GM21737 (cell line): ENCODE measurements at regions not wholly inside any gene's neighbourhood (a gene's known extent, or its start where the extent isn't known, plus 50 kb on each side); places are given as distances from the start of the nearest gene placed in this dataset.

Experiments
- ATAC-seq: cut with Tn5 transposase; IDR thresholded peaks from one replicate; pipeline ENCODE4 v1.9.1; 2021; ENCODE audit warnings: mild to moderate bottlenecking, moderate library complexity; ENCODE audit not compliant: unreplicated experiment

DNA sequence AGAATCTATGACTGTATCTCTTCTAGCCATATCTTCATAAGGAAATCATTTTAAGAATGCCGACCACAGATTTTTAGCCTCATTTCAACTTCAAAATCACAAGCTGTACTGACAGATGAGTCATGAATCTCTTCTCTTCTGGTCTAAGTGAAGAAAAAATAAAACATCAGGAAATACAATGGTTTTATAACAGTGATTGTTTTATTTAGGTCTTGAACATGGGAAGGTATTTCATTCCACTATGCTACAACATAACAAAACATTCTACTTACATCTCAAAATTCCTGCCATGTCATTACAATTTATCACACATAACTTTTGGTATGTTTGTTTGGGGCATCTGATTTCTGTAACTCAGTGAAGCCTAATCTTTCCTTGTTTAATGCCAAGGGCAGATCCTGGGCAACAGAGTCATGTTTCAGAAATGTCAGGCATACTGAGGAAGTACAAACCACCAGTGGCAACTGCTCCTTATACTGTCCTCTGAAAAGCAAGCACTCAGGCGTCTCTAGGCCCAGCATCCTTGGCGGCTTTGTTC is 325.0 kb downstream of the PDHA2 start:
- ATAC-seq, result no peak

DNA sequence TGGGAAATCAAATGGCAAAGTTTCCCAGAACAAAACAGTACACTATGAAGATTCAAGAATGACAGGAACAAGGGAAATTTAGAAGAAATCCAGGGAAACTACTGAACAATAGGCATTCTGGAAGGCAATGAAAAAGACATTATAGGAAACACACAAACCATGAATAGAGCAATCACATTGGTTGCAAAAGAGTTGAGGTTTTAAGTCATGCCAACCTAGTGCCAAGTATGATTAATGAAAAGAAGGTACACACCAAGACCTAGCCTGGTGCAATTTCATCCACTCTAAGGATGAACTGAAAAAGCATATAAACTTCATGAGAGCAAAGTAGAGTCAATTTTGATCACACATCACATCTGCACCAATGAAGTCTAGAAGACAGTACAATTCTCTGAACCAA is 326.9 kb downstream of the PDHA2 start:
- no peak for ATAC-seq

- no peak for ATAC-seq
These were observed 330.3 kb downstream of the PDHA2 start for GRCh38 chr4:96170198-96170597.

- ATAC-seq, result no peak
These were observed 333.9 kb downstream of the PDHA2 start for GRCh38 chr4:96173756-96174155.

DNA sequence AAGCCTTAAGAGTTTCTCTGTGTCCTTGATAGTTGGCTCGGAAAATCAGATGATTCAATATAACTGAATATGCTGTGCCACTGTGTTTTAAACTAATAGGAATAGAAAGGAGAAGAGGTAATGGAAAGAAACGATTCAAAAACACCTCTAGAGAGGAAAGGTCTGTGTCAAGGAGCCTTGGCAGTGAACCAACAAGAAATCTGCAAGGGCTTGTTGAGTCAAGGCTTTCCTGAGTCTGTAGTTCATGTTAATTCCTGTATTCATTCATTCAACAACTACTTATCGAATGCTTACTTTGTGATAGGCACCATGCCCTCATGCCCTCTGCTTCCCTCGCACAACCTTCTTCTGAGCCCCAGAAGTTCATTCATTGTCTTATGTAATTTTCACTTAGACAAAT is 336.0 kb downstream of the PDHA2 start:
- no peak for ATAC-seq

DNA sequence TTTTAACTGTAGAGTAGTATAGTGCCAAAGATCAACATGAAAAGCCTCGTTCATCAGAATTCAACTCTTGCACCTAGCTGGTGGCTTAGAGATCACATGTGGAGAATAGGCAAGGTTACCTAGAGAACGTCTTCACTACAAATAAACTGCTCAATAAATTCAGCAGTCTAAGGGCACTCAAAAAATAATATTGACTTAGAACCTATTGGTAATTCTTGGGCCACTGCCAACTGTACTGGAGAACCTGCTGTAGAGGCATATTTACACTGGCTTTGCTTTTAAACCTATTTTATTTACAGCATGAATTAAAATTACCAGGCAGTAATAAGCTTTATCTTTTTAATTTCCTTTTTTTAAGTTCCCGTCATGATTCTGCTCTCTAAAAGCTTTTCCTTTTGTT is 343.7 kb downstream of the PDHA2 start:
- no peak for ATAC-seq

GRCh38 chr4:96186593-96186992 is 346.7 kb downstream of the PDHA2 start:
- no peak for ATAC-seq

- no peak for ATAC-seq
These were observed 349.9 kb downstream of the PDHA2 start for GRCh38 chr4:96189761-96190160.

DNA sequence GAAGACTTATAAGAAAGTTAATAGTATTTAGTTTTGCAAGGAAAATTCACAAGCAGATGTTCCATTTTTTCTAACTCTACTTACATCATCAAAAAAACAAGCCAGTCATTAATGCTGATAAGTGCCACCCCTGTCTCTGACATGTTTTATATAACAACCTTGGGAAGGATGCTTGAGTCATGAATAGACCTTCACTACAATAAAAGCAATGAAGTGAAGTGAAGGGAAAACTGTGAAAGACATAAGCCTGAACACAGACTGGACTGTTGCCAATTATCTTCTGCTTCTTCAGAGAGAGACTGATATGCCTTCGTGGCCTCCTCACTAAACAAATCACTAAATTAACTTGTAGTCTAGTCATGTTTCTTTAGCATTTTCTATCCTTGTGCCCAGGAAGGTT is 353.2 kb downstream of the PDHA2 start:
- ATAC-seq, result no peak

DNA sequence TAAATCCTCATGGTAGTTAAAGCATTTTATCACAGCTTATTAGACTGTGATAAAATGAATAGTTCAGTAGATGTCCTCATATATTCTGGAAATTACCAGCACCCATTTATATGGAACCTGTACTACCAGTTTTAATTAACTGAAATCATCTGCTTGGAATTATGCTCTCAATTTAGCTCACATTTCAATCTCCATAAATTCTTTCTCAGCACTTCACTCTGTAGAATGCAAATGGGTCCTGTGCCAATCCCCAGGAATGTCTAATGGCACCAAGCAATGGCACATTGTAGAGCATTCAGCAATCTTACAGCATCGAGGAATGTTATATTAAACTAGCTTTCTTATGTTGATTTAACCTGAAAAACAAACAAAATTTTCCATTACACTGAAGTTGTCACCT is 355.1 kb downstream of the PDHA2 start:
- ATAC-seq, result no peak

GRCh38 chr4:96205143-96205936 is 365.4 kb downstream of the PDHA2 start:
- ATAC-seq, result no peak

- no peak for ATAC-seq
These were observed 387.6 kb downstream of the PDHA2 start for GRCh38 chr4:96227515-96227914.

- no peak for ATAC-seq
These were observed 388.6 kb downstream of the PDHA2 start for GRCh38 chr4:96228463-96228862.

GRCh38 chr4:96240041-96240440 is 400.1 kb downstream of the PDHA2 start:
- no peak for ATAC-seq

DNA sequence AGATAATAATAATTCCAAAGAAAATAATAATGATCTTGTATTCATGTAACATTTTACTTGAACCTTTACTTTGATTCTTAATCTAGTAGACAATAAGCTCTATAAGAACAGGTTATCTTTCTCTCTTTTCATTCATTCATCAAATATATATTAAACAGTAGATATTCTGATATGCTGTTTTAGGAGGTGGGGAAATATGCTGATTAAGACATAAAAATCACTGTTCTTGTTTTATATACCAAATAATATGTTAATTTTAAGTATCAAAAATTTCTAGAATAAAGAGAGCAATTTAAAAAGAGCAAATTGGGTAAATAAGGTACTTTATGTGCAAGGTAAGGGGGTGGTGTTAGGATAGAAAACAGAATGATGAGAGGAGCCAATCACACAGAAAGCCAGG is 401.9 kb downstream of the PDHA2 start:
- ATAC-seq, result no peak

DNA sequence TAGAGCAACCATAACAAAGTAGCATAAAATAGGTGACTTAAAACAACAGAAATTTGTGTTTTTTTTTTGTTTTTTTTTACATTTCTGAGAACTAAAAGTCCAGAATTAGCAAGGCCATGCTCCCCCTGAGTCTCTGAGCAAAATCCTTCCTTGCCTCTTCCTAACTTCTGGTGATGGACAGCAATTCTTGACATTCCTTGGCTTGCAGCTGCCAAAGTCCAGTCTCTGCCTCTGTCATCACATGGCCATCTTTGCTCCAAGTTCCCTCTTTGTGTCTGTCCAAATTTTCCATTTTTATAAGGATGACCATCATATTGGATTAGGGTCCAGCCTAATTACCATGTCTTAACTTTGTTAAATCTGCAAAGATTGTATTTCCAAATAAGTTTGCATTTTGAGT is 407.2 kb downstream of the PDHA2 start:
- no peak for ATAC-seq

DNA sequence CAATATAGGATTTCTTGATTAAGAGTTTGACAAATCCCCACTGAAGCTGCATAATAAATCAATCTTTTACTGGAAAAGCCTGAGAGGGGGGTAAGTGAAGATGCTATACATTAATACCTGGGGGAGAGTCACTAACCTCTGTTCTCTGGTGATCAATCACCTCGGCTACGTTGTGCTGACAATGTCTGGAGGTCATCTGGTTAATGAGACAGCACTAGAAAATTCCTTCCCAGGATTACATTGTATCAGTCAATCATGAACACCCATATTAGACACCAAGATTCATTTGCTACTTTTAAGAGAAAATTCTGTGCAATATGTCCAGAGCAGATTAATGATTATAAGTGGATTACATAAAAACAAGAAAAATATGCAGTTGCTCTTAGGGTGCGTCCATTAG is 408.3 kb downstream of the PDHA2 start:
- no peak for ATAC-seq

DNA sequence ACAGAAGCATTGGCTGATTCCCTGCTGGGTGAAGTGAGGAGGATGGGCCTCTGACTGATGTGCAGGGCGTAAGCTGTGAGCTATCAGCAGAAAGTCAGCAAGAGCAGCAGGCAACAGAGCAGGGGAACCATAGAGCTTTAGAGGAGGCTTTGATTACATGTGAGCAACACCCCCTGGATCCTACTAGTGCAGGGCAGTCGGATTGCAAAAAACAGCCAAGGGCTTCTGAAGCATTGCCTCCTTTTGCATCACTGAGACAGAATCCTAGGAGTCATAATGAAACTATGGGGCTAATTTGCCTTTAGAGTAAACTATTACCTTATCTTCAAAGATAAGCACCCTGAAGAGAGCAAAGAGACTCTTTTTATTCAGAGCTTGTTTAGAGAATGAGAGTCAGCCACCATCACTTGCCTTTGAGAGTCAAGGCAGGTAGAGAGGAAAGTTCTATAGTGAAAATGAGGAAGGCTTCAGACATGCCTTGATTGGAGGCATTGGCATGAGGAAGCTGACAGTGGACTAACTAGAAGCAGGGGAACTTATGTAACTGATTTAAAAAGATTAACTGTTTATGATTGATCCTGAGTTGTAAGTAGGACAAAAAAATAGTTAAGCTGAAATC is 420.3 kb downstream of the PDHA2 start:
- ATAC-seq, result no peak

- no peak for ATAC-seq
These were observed 422.2 kb downstream of the PDHA2 start for GRCh38 chr4:96262057-96262456.

- ATAC-seq, result no peak
These were observed 423.4 kb downstream of the PDHA2 start for GRCh38 chr4:96263291-96263690.

DNA sequence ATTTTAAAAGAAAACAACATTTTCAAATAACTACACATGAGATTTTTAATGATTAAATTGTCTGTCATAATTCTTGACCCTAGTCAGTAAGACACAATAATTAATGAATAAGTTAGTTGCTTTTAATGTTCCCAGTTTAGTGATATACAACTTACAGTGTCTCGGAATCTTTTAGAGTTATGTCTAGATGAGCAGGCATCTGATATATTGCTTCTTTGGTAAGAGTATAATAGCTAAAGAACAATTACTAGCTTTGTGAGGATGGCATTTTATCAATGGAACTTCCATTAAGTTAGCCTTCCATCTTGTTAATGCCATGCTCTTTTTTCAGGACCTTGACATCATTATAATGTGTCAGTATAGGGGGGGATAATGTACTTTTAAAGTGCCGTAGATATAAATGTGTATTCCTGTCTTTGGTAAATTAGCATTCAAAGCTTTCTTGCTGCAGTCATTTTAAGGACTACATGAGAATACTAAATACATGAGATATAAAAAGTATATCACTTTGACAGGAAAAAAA is 425.1 kb downstream of the PDHA2 start:
- ATAC-seq, result no peak

- ATAC-seq, result no peak
These were observed 453.9 kb downstream of the PDHA2 start for GRCh38 chr4:96293806-96294205.
